ENCODE measurements at regions not wholly inside any gene's neighbourhood (a gene's known extent, or its start where the extent isn't known, plus 50 kb on each side); places are given as distances from the start of the nearest gene placed in this dataset.

DNA sequence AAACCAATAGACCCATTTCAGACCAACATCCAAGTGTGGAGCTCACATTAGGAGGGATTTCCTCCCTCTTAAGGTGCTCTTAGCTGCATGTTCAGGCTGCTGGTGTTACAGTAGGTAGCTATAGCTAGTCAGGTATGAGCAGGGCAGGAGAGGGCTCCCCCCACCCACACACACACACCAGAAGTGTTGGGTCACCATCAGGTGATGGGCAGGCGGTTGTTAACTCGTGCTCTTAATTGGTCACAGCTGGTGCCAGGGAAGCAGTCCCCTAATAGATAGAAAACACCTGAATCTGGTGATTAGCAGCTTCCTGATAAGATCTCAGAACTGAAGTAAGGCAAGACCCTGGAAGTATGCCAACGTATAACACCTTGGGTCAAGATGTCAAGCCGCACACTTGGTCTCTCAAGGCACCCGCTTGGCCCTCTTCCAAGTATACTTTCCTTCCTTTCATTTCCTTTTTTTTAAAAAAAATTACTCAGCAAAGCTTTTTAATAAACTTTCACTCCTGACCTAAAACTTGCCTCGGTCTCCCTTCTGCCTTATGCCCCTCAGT lies 532.4 kb downstream of the DNAH5 start:
- TF ChIP-seq, protein P1, sequence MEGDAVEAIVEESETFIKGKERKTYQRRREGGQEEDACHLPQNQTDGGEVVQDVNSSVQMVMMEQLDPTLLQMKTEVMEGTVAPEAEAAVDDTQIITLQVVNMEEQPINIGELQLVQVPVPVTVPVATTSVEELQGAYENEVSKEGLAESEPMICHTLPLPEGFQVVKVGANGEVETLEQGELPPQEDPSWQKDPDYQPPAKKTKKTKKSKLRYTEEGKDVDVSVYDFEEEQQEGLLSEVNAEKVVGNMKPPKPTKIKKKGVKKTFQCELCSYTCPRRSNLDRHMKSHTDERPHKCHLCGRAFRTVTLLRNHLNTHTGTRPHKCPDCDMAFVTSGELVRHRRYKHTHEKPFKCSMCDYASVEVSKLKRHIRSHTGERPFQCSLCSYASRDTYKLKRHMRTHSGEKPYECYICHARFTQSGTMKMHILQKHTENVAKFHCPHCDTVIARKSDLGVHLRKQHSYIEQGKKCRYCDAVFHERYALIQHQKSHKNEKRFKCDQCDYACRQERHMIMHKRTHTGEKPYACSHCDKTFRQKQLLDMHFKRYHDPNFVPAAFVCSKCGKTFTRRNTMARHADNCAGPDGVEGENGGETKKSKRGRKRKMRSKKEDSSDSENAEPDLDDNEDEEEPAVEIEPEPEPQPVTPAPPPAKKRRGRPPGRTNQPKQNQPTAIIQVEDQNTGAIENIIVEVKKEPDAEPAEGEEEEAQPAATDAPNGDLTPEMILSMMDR (IDR thresholded peaks at IDR 0.05; ENCODE audit: low read depth, low read length) = no peak
- TF ChIP-seq POLR2A (IDR thresholded peaks at IDR 0.05; ENCODE audit: extremely low read depth, insufficient read length) = no peak
